HG03558 (cell line): ENCODE measurements at regions not wholly inside any gene's neighbourhood (a gene's known extent, or its start where the extent isn't known, plus 50 kb on each side); places are given as distances from the start of the nearest gene placed in this dataset.
"Not testable (repeated sequence)": the region's sequence is repeated elsewhere in the genome, so short reads cannot be mapped to it uniquely, and the experiment has no call there.

Experiments used
- ATAC-seq: cut with Tn5 transposase; IDR thresholded peaks from one replicate; pipeline ENCODE4 v1.9.1; 2021; ENCODE audit warnings: moderate number of reproducible peaks; ENCODE audit not compliant: unreplicated experiment; ENCODE audit errors: extremely low read depth

- ATAC-seq: no peak
Observed at GRCh38 chr13:79658333-79658975, 177.5 kb downstream of the NDFIP2 start.

GRCh38 chr13:79655509-79655908 lies 174.6 kb downstream of the NDFIP2 start:
- ATAC-seq: no peak

- no peak for ATAC-seq
Observed at GRCh38 chr13:79654520-79654919, 173.6 kb downstream of the NDFIP2 start.

GRCh38 chr13:79650688-79651087 lies 169.7 kb downstream of the NDFIP2 start:
- ATAC-seq: no peak

- ATAC-seq: no peak
Observed at GRCh38 chr13:79648191-79648590, 167.2 kb downstream of the NDFIP2 start.

GRCh38 chr13:79647533-79647932 lies 166.6 kb downstream of the NDFIP2 start:
- ATAC-seq: no peak

- ATAC-seq: no peak
Observed at GRCh38 chr13:79646880-79647279, 165.9 kb downstream of the NDFIP2 start.

- no peak for ATAC-seq
Observed at GRCh38 chr13:79645569-79645968, 164.6 kb downstream of the NDFIP2 start.

- no peak for ATAC-seq
Observed at GRCh38 chr13:79642596-79642995, 161.6 kb downstream of the NDFIP2 start.

GRCh38 chr13:79637133-79637763 lies 156.3 kb downstream of the NDFIP2 start:
- ATAC-seq: no peak

- no peak for ATAC-seq
Observed at GRCh38 chr13:79631051-79631659, 150.2 kb downstream of the NDFIP2 start.

GRCh38 chr13:79628463-79628862 lies 147.5 kb downstream of the NDFIP2 start:
- ATAC-seq: no peak

- ATAC-seq: no peak
Observed at GRCh38 chr13:79626924-79627323, 146.0 kb downstream of the NDFIP2 start.

GRCh38 chr13:79625517-79625916 lies 144.6 kb downstream of the NDFIP2 start:
- no peak for ATAC-seq

- ATAC-seq: no peak
Observed at GRCh38 chr13:79621902-79622301, 140.9 kb downstream of the NDFIP2 start.

- ATAC-seq: no peak
Observed at GRCh38 chr13:79621449-79621848, 140.5 kb downstream of the NDFIP2 start.

GRCh38 chr13:79614250-79614918 lies 133.4 kb downstream of the NDFIP2 start:
- ATAC-seq: no peak

GRCh38 chr13:79612604-79613003 lies 131.6 kb downstream of the NDFIP2 start:
- no peak for ATAC-seq

GRCh38 chr13:79607895-79608294 lies 126.9 kb downstream of the NDFIP2 start:
- ATAC-seq: not testable (repeated sequence)
